ENCODE measurements at regions not wholly inside any gene's neighbourhood (a gene's known extent, or its start where the extent isn't known, plus 50 kb on each side); places are given as distances from the start of the nearest gene placed in this dataset.
"Not testable (repeated sequence)": the region's sequence is repeated elsewhere in the genome, so short reads cannot be mapped to it uniquely, and the experiment has no call there.

- TF ChIP-seq, protein P1, sequence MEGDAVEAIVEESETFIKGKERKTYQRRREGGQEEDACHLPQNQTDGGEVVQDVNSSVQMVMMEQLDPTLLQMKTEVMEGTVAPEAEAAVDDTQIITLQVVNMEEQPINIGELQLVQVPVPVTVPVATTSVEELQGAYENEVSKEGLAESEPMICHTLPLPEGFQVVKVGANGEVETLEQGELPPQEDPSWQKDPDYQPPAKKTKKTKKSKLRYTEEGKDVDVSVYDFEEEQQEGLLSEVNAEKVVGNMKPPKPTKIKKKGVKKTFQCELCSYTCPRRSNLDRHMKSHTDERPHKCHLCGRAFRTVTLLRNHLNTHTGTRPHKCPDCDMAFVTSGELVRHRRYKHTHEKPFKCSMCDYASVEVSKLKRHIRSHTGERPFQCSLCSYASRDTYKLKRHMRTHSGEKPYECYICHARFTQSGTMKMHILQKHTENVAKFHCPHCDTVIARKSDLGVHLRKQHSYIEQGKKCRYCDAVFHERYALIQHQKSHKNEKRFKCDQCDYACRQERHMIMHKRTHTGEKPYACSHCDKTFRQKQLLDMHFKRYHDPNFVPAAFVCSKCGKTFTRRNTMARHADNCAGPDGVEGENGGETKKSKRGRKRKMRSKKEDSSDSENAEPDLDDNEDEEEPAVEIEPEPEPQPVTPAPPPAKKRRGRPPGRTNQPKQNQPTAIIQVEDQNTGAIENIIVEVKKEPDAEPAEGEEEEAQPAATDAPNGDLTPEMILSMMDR (IDR thresholded peaks at IDR 0.05; ENCODE audit: borderline replicate concordance, insufficient read depth, low read depth, low read length), result no peak
Observed at GRCh38 chr3:152641198-152641597, 193.7 kb upstream of the P2RY1 start.

GRCh38 chr3:152642658-152643057 is 192.3 kb upstream of the P2RY1 start:
- H3K4me3 ChIP-seq (ENCODE audit: low read depth, low read length), result no peak overlapping the region
- TF ChIP-seq, protein P1 (IDR thresholded peaks at IDR 0.05; ENCODE audit: borderline replicate concordance, insufficient read depth, low read depth, low read length), result no peak

More at GRCh38 chr3:152641198-152641597, 193.7 kb upstream of the P2RY1 start:
- no peak overlapping the region for H3K4me3 ChIP-seq (ENCODE audit: low read depth, low read length)

GRCh38 chr3:152644478-152644877 is 190.5 kb upstream of the P2RY1 start:
- no peak overlapping the region for H3K4me3 ChIP-seq (ENCODE audit: low read depth, low read length)
- TF ChIP-seq, protein P1 (IDR thresholded peaks at IDR 0.05; ENCODE audit: borderline replicate concordance, insufficient read depth, low read depth, low read length), result no peak

DNA sequence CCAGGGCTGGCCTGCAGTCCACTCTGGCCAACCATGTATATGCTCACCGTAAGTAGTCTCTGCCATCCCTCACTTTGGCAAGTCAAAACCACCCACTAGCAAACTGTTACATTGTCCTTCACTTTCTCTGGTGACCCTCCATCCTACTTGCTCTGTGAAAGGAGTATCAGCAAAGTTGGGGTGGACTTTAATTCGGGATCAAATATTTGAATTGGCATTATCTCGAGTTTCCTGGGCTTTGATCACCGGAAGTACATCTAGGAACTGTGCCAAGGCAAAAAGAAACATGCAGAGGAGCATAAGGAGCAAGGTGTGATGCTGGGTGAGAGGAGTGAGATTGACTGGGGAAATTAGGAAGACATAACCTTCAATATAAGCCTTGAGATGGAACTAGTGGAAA is 188.9 kb upstream of the P2RY1 start:
- TF ChIP-seq, protein P1 (IDR thresholded peaks at IDR 0.05; ENCODE audit: borderline replicate concordance, insufficient read depth, low read depth, low read length), result no peak
- no peak overlapping the region for H3K4me3 ChIP-seq (ENCODE audit: low read depth, low read length)

DNA sequence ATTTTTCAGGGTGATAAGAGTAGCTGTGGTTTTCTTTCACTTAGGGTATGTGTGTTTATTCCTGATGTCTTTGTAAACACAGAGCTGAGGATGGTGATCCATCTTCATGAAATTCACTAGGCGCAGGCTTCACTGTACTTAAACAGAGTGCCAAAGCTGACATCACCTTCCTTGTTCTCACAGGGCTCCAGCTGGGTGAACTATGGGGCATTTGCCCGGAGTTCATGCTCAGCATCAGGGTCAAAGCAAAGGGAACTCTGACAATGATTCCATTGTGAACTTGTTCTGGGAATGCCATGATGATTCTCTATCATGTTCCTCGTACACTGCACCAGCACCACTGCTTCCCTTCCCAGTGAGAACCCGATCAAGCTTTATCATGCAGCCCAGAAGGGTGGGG is 184.8 kb upstream of the P2RY1 start:
- H3K4me3 ChIP-seq (ENCODE audit: low read depth, low read length), result no peak overlapping the region
- TF ChIP-seq, protein P1 (IDR thresholded peaks at IDR 0.05; ENCODE audit: borderline replicate concordance, insufficient read depth, low read depth, low read length), result no peak

- H3K4me3 ChIP-seq (ENCODE audit: low read depth, low read length), result not testable (repeated sequence)
Observed at GRCh38 chr3:152650923-152651322, 184.0 kb upstream of the P2RY1 start.

DNA sequence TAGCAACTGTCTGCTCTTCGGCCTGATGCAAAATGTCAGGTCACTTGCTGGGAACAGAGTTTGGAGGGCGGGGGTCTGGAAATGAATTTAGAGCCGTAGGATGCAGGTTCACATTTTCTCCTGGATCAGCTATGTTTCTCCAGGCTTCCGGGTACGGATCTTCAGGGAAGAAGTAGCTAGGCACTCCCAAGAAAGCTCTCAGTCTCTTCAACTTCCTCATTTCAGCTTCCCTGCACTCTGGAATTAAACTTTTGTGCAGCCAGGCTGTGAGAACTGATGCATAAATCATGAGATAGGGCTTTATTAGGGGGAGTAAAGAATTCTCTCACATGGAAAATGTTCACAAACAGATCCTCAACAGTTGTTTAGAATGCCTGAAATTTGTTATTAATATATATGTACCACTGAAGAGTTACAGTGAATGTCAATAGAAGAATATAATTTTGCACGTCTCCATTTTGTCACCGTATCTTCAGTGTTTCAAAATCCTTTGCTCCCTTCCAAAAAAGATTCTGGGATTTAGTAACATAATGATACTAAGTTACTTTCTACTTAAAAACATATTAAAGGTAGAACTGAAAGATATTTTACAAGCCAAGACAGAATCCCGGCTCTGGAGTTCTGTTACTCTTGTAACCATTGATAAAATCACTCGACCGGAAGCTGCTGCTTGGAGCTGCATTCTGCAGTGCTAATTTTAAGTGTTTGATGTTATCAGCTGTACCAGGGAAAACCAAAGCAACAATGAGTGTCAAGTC is 178.5 kb upstream of the P2RY1 start:
- TF ChIP-seq, protein P1 (IDR thresholded peaks at IDR 0.05; ENCODE audit: borderline replicate concordance, insufficient read depth, low read depth, low read length), result no peak
- H3K4me3 ChIP-seq (ENCODE audit: low read depth, low read length), result no peak overlapping the region
